ENCODE measurements at regions not wholly inside any gene's neighbourhood (a gene's known extent, or its start where the extent isn't known, plus 50 kb on each side); places are given as distances from the start of the nearest gene placed in this dataset.
"Not testable (repeated sequence)": the region's sequence is repeated elsewhere in the genome, so short reads cannot be mapped to it uniquely, and the experiment has no call there.

GRCh38 chr18:14378376-14378775 is 165.0 kb downstream of the POTEC start:
- CTCF ChIA-PET; H3K4me2 ChIP-seq; H3K27ac ChIP-seq; ATAC-seq; DNase-seq (ENCODE audit: low read depth in 1 of 2, low spot score in 1 of 2); FAIRE-seq; POLR2A ChIA-PET; H3K4me1 ChIP-seq; H3K9me3 ChIP-seq; H3K4me3 ChIP-seq: not testable (repeated sequence)
- 70% methylated on average over 24 of the region's 24 CpGs for WGBS (ENCODE audit: missing lambda C conversion rate)

- FAIRE-seq; POLR2A ChIA-PET; H3K4me1 ChIP-seq; ATAC-seq; H3K4me2 ChIP-seq; DNase-seq (ENCODE audit: low read depth in 1 of 2, low spot score in 1 of 2); H3K4me3 ChIP-seq; CTCF ChIA-PET; H3K9me3 ChIP-seq; H3K27ac ChIP-seq: not testable (repeated sequence)
- 80% methylated on average over 5 of the region's 18 CpGs for WGBS (ENCODE audit: missing lambda C conversion rate)
These were observed 182.1 kb downstream of the POTEC start for GRCh38 chr18:14361346-14361745.

GRCh38 chr18:14357553-14358297 is 185.7 kb downstream of the POTEC start:
- H3K4me3 ChIP-seq; DNase-seq (ENCODE audit: low read depth in 1 of 2, low spot score in 1 of 2); FAIRE-seq; ATAC-seq; H3K4me2 ChIP-seq; H3K27ac ChIP-seq; POLR2A ChIA-PET; H3K4me1 ChIP-seq; H3K9me3 ChIP-seq: not testable (repeated sequence)
- CTCF ChIA-PET, result interaction anchor here (0.6 kb wide), 1 partner anchor 54 kb away, joined by 3 read pairs; no protein-coding TSS in a partner anchor
- whole genome bisulfite sequencing (ENCODE audit: missing lambda C conversion rate), result 82% methylated on average over 14 of the region's 22 CpGs

- POLR2A ChIA-PET; FAIRE-seq; H3K9me3 ChIP-seq; H3K4me1 ChIP-seq; H3K27ac ChIP-seq; DNase-seq (ENCODE audit: low read depth in 1 of 2, low spot score in 1 of 2); ATAC-seq; CTCF ChIA-PET; H3K4me3 ChIP-seq; H3K4me2 ChIP-seq: not testable (repeated sequence)
- WGBS (ENCODE audit: missing lambda C conversion rate), result 38% methylated on average over 3 of the region's 3 CpGs
These were observed 201.2 kb downstream of the POTEC start for GRCh38 chr18:14342170-14342569.

GRCh38 chr18:14336017-14336416 is 203.8 kb upstream of the ZNF519 start:
- FAIRE-seq; H3K4me1 ChIP-seq; H3K4me2 ChIP-seq; ATAC-seq; H3K9me3 ChIP-seq; DNase-seq (ENCODE audit: low read depth in 1 of 2, low spot score in 1 of 2); H3K4me3 ChIP-seq; POLR2A ChIA-PET; CTCF ChIA-PET; H3K27ac ChIP-seq: not testable (repeated sequence)
- 38% methylated on average over 2 of the region's 6 CpGs for WGBS (ENCODE audit: missing lambda C conversion rate)

GRCh38 chr18:14321217-14321616 is 189.0 kb upstream of the ZNF519 start:
- H3K4me2 ChIP-seq; CTCF ChIA-PET; H3K4me1 ChIP-seq; FAIRE-seq; POLR2A ChIA-PET; DNase-seq (ENCODE audit: low read depth in 1 of 2, low spot score in 1 of 2); H3K9me3 ChIP-seq; H3K4me3 ChIP-seq; H3K27ac ChIP-seq; ATAC-seq: not testable (repeated sequence)
- WGBS (ENCODE audit: missing lambda C conversion rate), result 48% methylated on average over 4 of the region's 4 CpGs

GRCh38 chr18:14301255-14301654 is 169.0 kb upstream of the ZNF519 start:
- H3K4me3 ChIP-seq; ATAC-seq; POLR2A ChIA-PET; H3K4me1 ChIP-seq; DNase-seq (ENCODE audit: low read depth in 1 of 2, low spot score in 1 of 2); FAIRE-seq; H3K4me2 ChIP-seq; H3K27ac ChIP-seq; CTCF ChIA-PET; H3K9me3 ChIP-seq: not testable (repeated sequence)
- 86% methylated on average over 7 of the region's 7 CpGs for WGBS (ENCODE audit: missing lambda C conversion rate)

GRCh38 chr18:14295081-14295480 is 162.8 kb upstream of the ZNF519 start:
- H3K27ac ChIP-seq; H3K4me3 ChIP-seq; FAIRE-seq; CTCF ChIA-PET; ATAC-seq; POLR2A ChIA-PET; DNase-seq (ENCODE audit: low read depth in 1 of 2, low spot score in 1 of 2); H3K4me1 ChIP-seq; H3K4me2 ChIP-seq; H3K9me3 ChIP-seq: not testable (repeated sequence)
- WGBS (ENCODE audit: missing lambda C conversion rate), result 77% methylated on average over 3 of the region's 3 CpGs

GRCh38 chr18:14285053-14285452 is 152.8 kb upstream of the ZNF519 start:
- POLR2A ChIA-PET, result no interaction called here
- TF ChIP-seq ZNF302 (CRISPR knock-in tag; IDR thresholded peaks at IDR 0.05), result no peak
- Histone ChIP-seq H3K4me3 (no peak overlapping the region), H3K4me1 (no peaks in the 10 kb centered on the region), H3K27ac (no peak overlapping the region), H3K4me2 (no peak overlapping the region), H3K9me3 (no peaks in the 10 kb centered on the region)
- DNase-seq (ENCODE audit: low read depth in 1 of 2, low spot score in 1 of 2) (no peak), ATAC-seq (no peak), FAIRE-seq (no peak)
- CTCF ChIA-PET, result no interaction called here
- WGBS (ENCODE audit: missing lambda C conversion rate), result 59% methylated on average over 4 of the region's 4 CpGs

- ATAC-seq; FAIRE-seq; H3K4me2 ChIP-seq; H3K4me3 ChIP-seq; DNase-seq (ENCODE audit: low read depth in 1 of 2, low spot score in 1 of 2); CTCF ChIA-PET; H3K4me1 ChIP-seq; POLR2A ChIA-PET; H3K9me3 ChIP-seq; H3K27ac ChIP-seq: not testable (repeated sequence)
- WGBS (ENCODE audit: missing lambda C conversion rate), result 60% methylated on average over 1 of the region's 1 CpG
These were observed 143.2 kb upstream of the ZNF519 start for GRCh38 chr18:14275391-14275790.

- H3K4me1 ChIP-seq; CTCF ChIA-PET; POLR2A ChIA-PET; H3K4me2 ChIP-seq; FAIRE-seq; DNase-seq (ENCODE audit: low read depth in 1 of 2, low spot score in 1 of 2); H3K4me3 ChIP-seq; H3K9me3 ChIP-seq; H3K27ac ChIP-seq; ATAC-seq: not testable (repeated sequence)
- WGBS (ENCODE audit: missing lambda C conversion rate), result 31% methylated on average over 5 of the region's 6 CpGs
These were observed 133.6 kb upstream of the ZNF519 start for GRCh38 chr18:14265637-14266410.

All from A549 (cell line).